ENCODE measurements at regions not wholly inside any gene's neighbourhood (a gene's known extent, or its start where the extent isn't known, plus 50 kb on each side); places are given as distances from the start of the nearest gene placed in this dataset.

GRCh38 chr6:150666071-150666470, 66.4 kb downstream of the PLEKHG1 start:
- TF ChIP-seq CTCF (IDR thresholded peaks at IDR 0.05; ENCODE audit: low read length) (no peak), EZH2 (optimal IDR thresholded peaks at IDR 0.05; ENCODE audit: low read depth, low read length) (no peak), EZH2phosphoT487 (IDR thresholded peaks at IDR 0.05; ENCODE audit: low read length) (no peak)
